ENCODE measurements at regions not wholly inside any gene's neighbourhood (a gene's known extent, or its start where the extent isn't known, plus 50 kb on each side); places are given as distances from the start of the nearest gene placed in this dataset.
"Not testable (repeated sequence)": the region's sequence is repeated elsewhere in the genome, so short reads cannot be mapped to it uniquely, and the experiment has no call there.

- no peak overlapping the region for H3K4me3 ChIP-seq (ENCODE audit: low read length)
- no peak for DNase-seq (ENCODE audit: low read depth)
- TF ChIP-seq CTCF (IDR thresholded peaks at IDR 0.05; ENCODE audit: insufficient read depth, low read depth, low read length, missing control alignments), result no peak
Observed at GRCh38 chr6:3532296-3532916, 75.6 kb upstream of the SLC22A23 start.

- no peak overlapping the region for H3K4me3 ChIP-seq (ENCODE audit: low read length)
- TF ChIP-seq CTCF (IDR thresholded peaks at IDR 0.05; ENCODE audit: insufficient read depth, low read depth, low read length, missing control alignments), result no peak
- no peak for DNase-seq (ENCODE audit: low read depth)
Observed at GRCh38 chr6:3531481-3531880, 74.6 kb upstream of the SLC22A23 start.

- H3K4me3 ChIP-seq (ENCODE audit: low read length), result no peak overlapping the region
- DNase-seq (ENCODE audit: low read depth), result no peak
- no peak for TF ChIP-seq CTCF (IDR thresholded peaks at IDR 0.05; ENCODE audit: insufficient read depth, low read depth, low read length, missing control alignments)
Observed at GRCh38 chr6:3530515-3530914, 73.7 kb upstream of the SLC22A23 start.

GRCh38 chr6:3529721-3530120 is 72.9 kb upstream of the SLC22A23 start:
- no peak for TF ChIP-seq CTCF (IDR thresholded peaks at IDR 0.05; ENCODE audit: insufficient read depth, low read depth, low read length, missing control alignments)
- DNase-seq (ENCODE audit: low read depth), result no peak
- no peak overlapping the region for H3K4me3 ChIP-seq (ENCODE audit: low read length)

- DNase-seq (ENCODE audit: low read depth), result no peak
- no peak overlapping the region for H3K4me3 ChIP-seq (ENCODE audit: low read length)
- no peak for TF ChIP-seq CTCF (IDR thresholded peaks at IDR 0.05; ENCODE audit: insufficient read depth, low read depth, low read length, missing control alignments)
Observed at GRCh38 chr6:3529232-3529631, 72.4 kb upstream of the SLC22A23 start.

- DNase-seq (ENCODE audit: low read depth); H3K4me3 ChIP-seq (ENCODE audit: low read length): not testable (repeated sequence)
Observed at GRCh38 chr6:3528081-3528671, 71.3 kb upstream of the SLC22A23 start.

GRCh38 chr6:3527651-3527977 is 70.8 kb upstream of the SLC22A23 start:
- no peak overlapping the region for H3K4me3 ChIP-seq (ENCODE audit: low read length)
- peak; percentile 33 for DNase-seq (ENCODE audit: low read depth)
- TF ChIP-seq CTCF (IDR thresholded peaks at IDR 0.05; ENCODE audit: insufficient read depth, low read depth, low read length, missing control alignments), result no peak

All from epithelial cell of esophagus (primary cell).